ENCODE measurements at regions not wholly inside any gene's neighbourhood (a gene's known extent, or its start where the extent isn't known, plus 50 kb on each side); places are given as distances from the start of the nearest gene placed in this dataset.
"Not testable (repeated sequence)": the region's sequence is repeated elsewhere in the genome, so short reads cannot be mapped to it uniquely, and the experiment has no call there.

GRCh38 chr2:18311420-18312195 lies 248.8 kb downstream of the RDH14 start:
- no peak for DNase-seq (ENCODE audit: low spot score)

GRCh38 chr2:18309627-18310026 lies 250.8 kb downstream of the RDH14 start:
- no peak for DNase-seq (ENCODE audit: low spot score)

GRCh38 chr2:18309188-18309587 lies 251.3 kb downstream of the RDH14 start:
- no peak for DNase-seq (ENCODE audit: low spot score)

GRCh38 chr2:18304849-18305248 lies 255.6 kb downstream of the RDH14 start:
- no peak for DNase-seq (ENCODE audit: low spot score)

- no peak for DNase-seq (ENCODE audit: low spot score)
These were observed 258.9 kb downstream of the RDH14 start for GRCh38 chr2:18301421-18302139.

GRCh38 chr2:18299423-18300212 lies 260.8 kb downstream of the RDH14 start:
- DNase-seq (ENCODE audit: low spot score), result peak; percentile 27

- no peak for DNase-seq (ENCODE audit: low spot score)
These were observed 262.9 kb downstream of the RDH14 start for GRCh38 chr2:18297534-18298058.

- no peak for DNase-seq (ENCODE audit: low spot score)
These were observed 270.1 kb downstream of the RDH14 start for GRCh38 chr2:18290386-18290785.

- DNase-seq (ENCODE audit: low spot score), result no peak
These were observed 273.6 kb downstream of the RDH14 start for GRCh38 chr2:18286897-18287296.

- DNase-seq (ENCODE audit: low spot score), result no peak
These were observed 276.1 kb downstream of the RDH14 start for GRCh38 chr2:18284331-18284730.

- DNase-seq (ENCODE audit: low spot score), result no peak
These were observed 278.4 kb downstream of the RDH14 start for GRCh38 chr2:18282026-18282425.

GRCh38 chr2:18276583-18277075 lies 283.8 kb downstream of the RDH14 start:
- no peak for DNase-seq (ENCODE audit: low spot score)

- DNase-seq (ENCODE audit: low spot score), result no peak
These were observed 287.2 kb downstream of the RDH14 start for GRCh38 chr2:18273205-18273604.

GRCh38 chr2:18272148-18272494 lies 288.3 kb downstream of the RDH14 start:
- DNase-seq (ENCODE audit: low spot score), result no peak

GRCh38 chr2:18271370-18272147 lies 288.9 kb downstream of the RDH14 start:
- no peak for DNase-seq (ENCODE audit: low spot score)

- DNase-seq (ENCODE audit: low spot score), result no peak
These were observed 292.1 kb downstream of the RDH14 start for GRCh38 chr2:18268400-18268799.

GRCh38 chr2:18267501-18267900 lies 293.0 kb downstream of the RDH14 start:
- no peak for DNase-seq (ENCODE audit: low spot score)

- not testable (repeated sequence) for DNase-seq (ENCODE audit: low spot score)
These were observed 293.8 kb downstream of the RDH14 start for GRCh38 chr2:18266699-18267098.

GRCh38 chr2:18265614-18266586 lies 294.6 kb downstream of the RDH14 start:
- DNase-seq (ENCODE audit: low spot score), result no peak

- DNase-seq (ENCODE audit: low spot score), result no peak
These were observed 297.9 kb downstream of the RDH14 start for GRCh38 chr2:18262601-18263000.
